K562 (cell line): ENCODE measurements at regions not wholly inside any gene's neighbourhood (a gene's known extent, or its start where the extent isn't known, plus 50 kb on each side); places are given as distances from the start of the nearest gene placed in this dataset.

Source experiments
- ATAC-seq: fragments of 200-7000 bp; cut with Tn5 transposase; 3 replicates; pipeline ENCODE4 v1.9.1; 2020; ENCODE audit warnings: moderate library complexity
- BruUV-seq: library from RNA; stranded (reverse); fragments of 400-500 nt; replicated peaks from 2 replicates; lab custom pipeline; 2021; lab: Mats Ljungman, UMichigan
- CTCF ChIA-PET: fragments of 300-600 bp; formaldehyde crosslinking; extraction: SDS; loops from one replicate; lab custom pipeline; 2021; ENCODE audit warnings: low intra/inter-chr PET ratio; lab: Yijun Ruan, JAX
- POLR2A ChIA-PET: fragments of 300-600, 350-650 bp; sonication (Branson Sonifier 250); formaldehyde crosslinking; extraction: SDS; loops from one replicate; lab custom pipeline; 2021; ENCODE audit warnings: antibody characterized with exemption, inconsistent platforms; lab: Yijun Ruan, JAX
- DNase-seq, 4 experiments: peaks; one replicate each; pipeline versions ENCODE4 v3.0.0 to v3.0.0-alpha.2; 2011 to 2018; ENCODE audit warnings: low spot score in 3 of 4, mixed read lengths in 3 of 4; ENCODE audit errors: extremely low read depth in 1 of 4
- FAIRE-seq: peaks from 2 replicates; lab custom pipeline; 2011; peaks lifted over from hg19 to GRCh38; lab: Jason Lieb, UNC
- H2AFZ ChIP-seq: 2 replicates; pipeline ENCODE4 v1.6.0; 2011; ENCODE audit warnings: low read depth, low read length, control low read depth, inconsistent platforms
- H3K27ac ChIP-seq: fragments of 200-600 bp; 3 replicates; pipeline ENCODE4 v1.8.0; 2011; ENCODE audit warnings: low read depth, mild to moderate bottlenecking, control low read depth, inconsistent platforms, low read length, moderate library complexity, mixed read lengths; ENCODE audit errors: extremely low read depth
- H3K27me3 ChIP-seq, 2 experiments: fragments of 300-600 bp in 1 of 2; 2 replicates in 1 of 2; 3 replicates in 1 of 2; pipeline versions ENCODE4 v1.6.0 to v1.8.0; 2011; ENCODE audit warnings: inconsistent platforms in 2 of 2, low read length in 2 of 2, mild to moderate bottlenecking in 1 of 2, mixed read lengths in 1 of 2, moderate library complexity in 1 of 2; ENCODE audit not compliant: control insufficient read depth in 2 of 2, insufficient read depth in 2 of 2
- H3K36me3 ChIP-seq: fragments of 300-600 bp; 3 replicates; pipeline ENCODE4 v1.8.0; 2011; ENCODE audit warnings: mild to moderate bottlenecking, low read length, inconsistent platforms; ENCODE audit not compliant: control insufficient read depth, insufficient read depth
- H3K4me1 ChIP-seq, 2 experiments: fragments of 200-600 bp in 1 of 2; replicated peaks in 1 of 2; 2 replicates in 1 of 2; 3 replicates in 1 of 2; pipeline versions ENCODE4 v1.5.1 to v1.8.0; 2011; ENCODE audit warnings: inconsistent platforms in 2 of 2, low read length in 2 of 2, mild to moderate bottlenecking in 1 of 2, mixed read lengths in 1 of 2, moderate library complexity in 1 of 2; ENCODE audit not compliant: control insufficient read depth in 2 of 2, insufficient read depth in 2 of 2
- H3K4me2 ChIP-seq: 2 replicates; pipeline ENCODE4 v1.6.1; 2011; ENCODE audit warnings: low read length, control low read depth, inconsistent platforms, mixed read lengths; ENCODE audit not compliant: insufficient read depth
- H3K4me3 ChIP-seq: fragments of 200-600 bp; sonication (generic), shearing (Covaris generic); 2 replicates; pipeline ENCODE4 v1.5.1; 2016; ENCODE audit warnings: control low read depth, inconsistent platforms
- H3K79me2 ChIP-seq: fragments of 200-600 bp; 3 replicates; pipeline ENCODE4 v1.8.0; 2011; ENCODE audit warnings: low read length, inconsistent platforms; ENCODE audit not compliant: control insufficient read depth, insufficient read depth
- H3K9ac ChIP-seq, 2 experiments: 2 replicates each; pipeline versions ENCODE4 v1.6.0 to v1.6.1; 2011; ENCODE audit warnings: low read depth in 2 of 2, low read length in 2 of 2, control low read depth in 1 of 2, inconsistent platforms in 1 of 2, mild to moderate bottlenecking in 1 of 2, mixed read lengths in 1 of 2; ENCODE audit not compliant: insufficient read depth in 1 of 2
- H3K9me1 ChIP-seq: one replicate; pipeline ENCODE4 v1.6.0; 2011; ENCODE audit warnings: inconsistent platforms, mild to moderate bottlenecking, low read length, moderate library complexity; ENCODE audit not compliant: control insufficient read depth, insufficient read depth
- H3K9me3 ChIP-seq: replicated peaks from 2 replicates; pipeline ENCODE4 v1.5.1; 2011; ENCODE audit warnings: low read depth, low read length, inconsistent platforms; ENCODE audit not compliant: control insufficient read depth, insufficient read depth
- H4K20me1 ChIP-seq: replicated peaks from 2 replicates; pipeline ENCODE4 v1.6.1; 2011; ENCODE audit warnings: low read length, inconsistent platforms, mixed read lengths; ENCODE audit not compliant: control insufficient read depth, insufficient read depth
- CHCHD3 ChIP-seq: fragments of 250-450 bp; sonication (Bioruptor Pico); IDR thresholded peaks from 2 replicates; pipeline ENCODE4 v2.1.2; 2022; ENCODE audit warnings: mild to moderate bottlenecking
- DDX20 ChIP-seq: fragments of 450-650 bp; IDR thresholded peaks from 2 replicates; pipeline ENCODE4 v1.6.1; 2016; ENCODE audit warnings: missing genetic modification characterization, low read depth, mild to moderate bottlenecking, missing compliant biosample characterization, moderate library complexity
- GATA2 ChIP-seq: sonication (generic); formaldehyde crosslinking; IDR thresholded peaks from 2 replicates; pipeline ENCODE4 v1.4.0; 2020; ENCODE audit warnings: mild to moderate bottlenecking, missing genetic modification reagents
- GATAD2A ChIP-seq: fragments of 450-650 bp; IDR thresholded peaks from 2 replicates; pipeline ENCODE4 v1.6.1; 2017
- POLR3A ChIP-seq: IDR thresholded peaks from 2 replicates; pipeline ENCODE4 v1.6.1; 2011; ENCODE audit warnings: borderline replicate concordance, mild to moderate bottlenecking, moderate library complexity; ENCODE audit not compliant: insufficient read length, insufficient read depth; ENCODE audit errors: extremely low read depth
- SRSF3 ChIP-seq: fragments of 200-400 bp; formaldehyde crosslinking; IDR thresholded peaks from 2 replicates; pipeline ENCODE4 v1.6.1; 2016; ENCODE audit warnings: mild to moderate bottlenecking, low read length, moderate library complexity; ENCODE audit not compliant: insufficient read depth
- STAG1 ChIP-seq: sonication (generic); formaldehyde crosslinking; IDR thresholded peaks from 2 replicates; pipeline ENCODE4 v1.5.0; 2020; ENCODE audit warnings: missing genetic modification reagents, borderline replicate concordance
- TFAM ChIP-seq: fragments of 250-450 bp; sonication (Bioruptor Pico); conservative IDR thresholded peaks from 2 replicates; pipeline ENCODE4 v1.5.0; 2021; ENCODE audit warnings: mild to moderate bottlenecking, moderate library complexity
- ZNF263 ChIP-seq: sonication (generic); formaldehyde crosslinking; IDR thresholded peaks from 2 replicates; pipeline ENCODE4 v1.8.0; 2022; ENCODE audit warnings: mild to moderate bottlenecking, missing genetic modification reagents, borderline replicate concordance
- ZNF274 ChIP-seq: IDR thresholded peaks from 2 replicates; pipeline ENCODE4 v1.6.1; 2011; ENCODE audit warnings: low read depth, mild to moderate bottlenecking, low read length, moderate library complexity, borderline replicate concordance
- ZNF589 ChIP-seq: fragments of 200-800 bp; sonication (Bioruptor generic); IDR thresholded peaks from 2 replicates; pipeline ENCODE4 v1.6.1; 2016; ENCODE audit warnings: low read depth, missing genetic modification characterization, missing compliant biosample characterization
- WGBS: fragments of 100-300 bp; shearing (Covaris generic); methylation state at CpG from one replicate; pipeline ENCODE4 v1.1.6; 2016; ENCODE audit warnings: low coverage, mixed read lengths; ENCODE audit not compliant: insufficient coverage; ENCODE audit errors: missing lambda C conversion rate; 5-methylcytosine and 5-hydroxymethylcytosine counted together
- in situ Hi-C: fragments of 300-500 bp; cut with MboI; formaldehyde crosslinking; loops from 4 replicates; pipeline ENCODE4 v1.15.0; 2018; ENCODE audit warnings: inconsistent platforms, mixed read lengths
- intact Hi-C: fragments of 100-400 bp; cut with micrococcal nuclease; formaldehyde crosslinking; loops from 2 replicates; pipeline ENCODE4 v1.14.2; 2022
- TF ChIP-seq, protein P1 (sequence below), 2 experiments: fragments of 450-650 bp; conservative IDR thresholded peaks; 2 replicates each; pipeline ENCODE4 v1.6.1; 2017; ENCODE audit warnings: mild to moderate bottlenecking in 2 of 2, moderate library complexity in 2 of 2
- TF ChIP-seq, protein P2 (sequence below), 2 experiments: IDR thresholded peaks in 1 of 2; conservative IDR thresholded peaks in 1 of 2; 2 replicates each; pipeline ENCODE4 v1.6.1; 2016; ENCODE audit warnings: low read depth in 2 of 2, mild to moderate bottlenecking in 1 of 2, missing compliant biosample characterization in 1 of 2, missing genetic modification characterization in 1 of 2, moderate library complexity in 1 of 2
- TF ChIP-seq, protein P3 (sequence below): fragments of 250-450 bp; sonication (Bioruptor Pico); IDR thresholded peaks from 2 replicates; pipeline ENCODE4 v1.4.0; 2020; ENCODE audit warnings: borderline replicate concordance

DNA sequence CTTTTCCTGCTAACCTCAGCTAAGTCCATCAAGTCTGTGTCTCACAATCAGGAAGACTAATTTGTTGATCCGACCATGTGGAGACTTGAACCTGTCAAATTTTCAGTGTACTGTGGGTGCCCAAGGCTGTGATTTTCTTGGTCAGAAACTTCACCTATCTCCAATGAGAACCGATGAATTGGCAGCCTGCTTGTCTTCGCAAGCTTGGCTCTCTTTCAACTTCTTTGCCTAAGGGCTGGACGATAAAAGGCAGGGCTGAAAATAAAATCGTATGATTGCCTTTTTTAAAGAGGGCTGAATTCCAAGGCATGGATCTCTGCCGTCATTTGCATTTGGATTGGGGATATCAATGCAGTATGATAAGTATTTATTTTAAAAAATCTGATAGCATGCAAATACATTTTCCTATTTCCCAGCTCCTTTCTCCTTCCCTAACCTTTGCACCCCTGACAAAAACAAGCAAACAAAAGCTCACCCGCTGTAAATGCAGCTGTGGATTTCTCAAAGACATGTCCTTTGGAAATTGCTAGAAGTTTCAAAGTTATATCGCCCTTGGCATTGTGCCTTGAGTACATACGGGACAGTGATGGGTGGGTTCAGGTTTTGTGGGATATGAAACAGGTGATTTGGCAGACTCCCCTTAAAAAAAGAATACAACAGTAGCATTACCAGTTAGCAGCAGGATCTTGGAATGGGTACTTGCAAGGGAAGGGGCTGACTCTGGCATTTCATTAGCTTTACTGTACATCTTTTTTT is 80.6 kb downstream of the NPTX2 start (continued):
- TF ChIP-seq STAG1 (CRISPR knock-in tag) (no peak), SRSF3 (no peak), GATAD2A (no peak)

DNA sequence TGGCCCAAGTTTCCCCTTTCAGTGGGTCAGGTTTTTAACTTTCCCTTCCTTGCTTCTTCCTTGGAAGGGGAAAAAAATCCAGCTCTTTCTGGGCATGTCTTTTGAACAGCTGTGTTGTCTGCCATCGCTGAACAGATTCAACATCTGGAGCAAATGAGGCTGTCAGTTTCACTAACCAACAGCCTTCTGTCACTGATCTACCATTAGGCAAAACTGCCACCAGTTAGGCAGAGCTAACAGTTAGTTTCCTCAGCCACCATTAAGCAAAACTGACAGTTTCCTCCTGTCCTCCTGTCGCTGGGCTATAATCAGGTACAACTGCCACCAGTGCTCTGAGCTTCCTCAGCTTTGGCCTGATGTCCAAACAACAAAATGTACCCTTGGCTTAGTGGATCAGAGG is 81.9 kb downstream of the NPTX2 start:
- H3K9me1 ChIP-seq, result no peaks in the 10 kb centered on the region
- H3K79me2 ChIP-seq, result no peaks in the 10 kb centered on the region
- peaks cover 9 to 33% of the 10 kb centered on the region in 2 experiments for H3K27me3 ChIP-seq
- intact Hi-C loops (no loop called here), in situ Hi-C loops (no loop called here)
- no peak for ATAC-seq
- no peak overlapping the region for H3K4me2 ChIP-seq
- no peaks in the 10 kb centered on the region for H4K20me1 ChIP-seq
- H3K4me1 ChIP-seq, result no peaks in the 10 kb centered on the region
- BruUV-seq, result no TSS peak
- H2AFZ ChIP-seq, result no peak overlapping the region
- H3K4me3 ChIP-seq, result no peak overlapping the region
- no peak overlapping the region for H3K9ac ChIP-seq
- no peaks in the 10 kb centered on the region; the same call in 1 of the 2 replicates for H3K9me3 ChIP-seq
- POLR2A ChIA-PET, result no interaction called here
- WGBS, result 5% methylated on average over 2 of the region's 2 CpGs
- CTCF ChIA-PET, result interaction anchor here (0.7 kb wide), 1 partner anchor 74 kb away, joined by 3 read pairs; no protein-coding TSS in a partner anchor
- no peak for DNase-seq
- no peaks in the 10 kb centered on the region for H3K36me3 ChIP-seq
- no peak for FAIRE-seq
- H3K27ac ChIP-seq, result no peak overlapping the region
- TF ChIP-seq GATA2 (no peak), TFAM (CRISPR knock-in tag) (no peak), ZNF274 (no peak), ZNF589 (CRISPR knock-in tag) (no peak), ZNF263 (CRISPR knock-in tag) (no peak), POLR3A (no peak), DDX20 (tag) (no peak), CHCHD3 (CRISPR knock-in tag) (no peak)
- TF ChIP-seq, protein P1, sequence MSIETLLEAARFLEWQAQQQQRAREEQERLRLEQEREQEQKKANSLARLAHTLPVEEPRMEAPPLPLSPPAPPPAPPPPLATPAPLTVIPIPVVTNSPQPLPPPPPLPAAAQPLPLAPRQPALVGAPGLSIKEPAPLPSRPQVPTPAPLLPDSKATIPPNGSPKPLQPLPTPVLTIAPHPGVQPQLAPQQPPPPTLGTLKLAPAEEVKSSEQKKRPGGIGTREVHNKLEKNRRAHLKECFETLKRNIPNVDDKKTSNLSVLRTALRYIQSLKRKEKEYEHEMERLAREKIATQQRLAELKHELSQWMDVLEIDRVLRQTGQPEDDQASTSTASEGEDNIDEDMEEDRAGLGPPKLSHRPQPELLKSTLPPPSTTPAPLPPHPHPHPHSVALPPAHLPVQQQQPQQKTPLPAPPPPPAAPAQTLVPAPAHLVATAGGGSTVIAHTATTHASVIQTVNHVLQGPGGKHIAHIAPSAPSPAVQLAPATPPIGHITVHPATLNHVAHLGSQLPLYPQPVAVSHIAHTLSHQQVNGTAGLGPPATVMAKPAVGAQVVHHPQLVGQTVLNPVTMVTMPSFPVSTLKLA (conservative IDR thresholded peaks at IDR 0.05), result no peak
- TF ChIP-seq, protein P2, sequence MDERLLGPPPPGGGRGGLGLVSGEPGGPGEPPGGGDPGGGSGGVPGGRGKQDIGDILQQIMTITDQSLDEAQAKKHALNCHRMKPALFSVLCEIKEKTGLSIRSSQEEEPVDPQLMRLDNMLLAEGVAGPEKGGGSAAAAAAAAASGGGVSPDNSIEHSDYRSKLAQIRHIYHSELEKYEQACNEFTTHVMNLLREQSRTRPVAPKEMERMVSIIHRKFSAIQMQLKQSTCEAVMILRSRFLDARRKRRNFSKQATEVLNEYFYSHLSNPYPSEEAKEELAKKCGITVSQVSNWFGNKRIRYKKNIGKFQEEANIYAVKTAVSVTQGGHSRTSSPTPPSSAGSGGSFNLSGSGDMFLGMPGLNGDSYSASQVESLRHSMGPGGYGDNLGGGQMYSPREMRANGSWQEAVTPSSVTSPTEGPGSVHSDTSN (CRISPR knock-in tag; IDR thresholded peaks at IDR 0.05; ENCODE audit: low read depth), result no peak
- TF ChIP-seq, protein P2 (tag; conservative IDR thresholded peaks at IDR 0.05; ENCODE audit: low read depth), result no peak
- TF ChIP-seq, protein P3, sequence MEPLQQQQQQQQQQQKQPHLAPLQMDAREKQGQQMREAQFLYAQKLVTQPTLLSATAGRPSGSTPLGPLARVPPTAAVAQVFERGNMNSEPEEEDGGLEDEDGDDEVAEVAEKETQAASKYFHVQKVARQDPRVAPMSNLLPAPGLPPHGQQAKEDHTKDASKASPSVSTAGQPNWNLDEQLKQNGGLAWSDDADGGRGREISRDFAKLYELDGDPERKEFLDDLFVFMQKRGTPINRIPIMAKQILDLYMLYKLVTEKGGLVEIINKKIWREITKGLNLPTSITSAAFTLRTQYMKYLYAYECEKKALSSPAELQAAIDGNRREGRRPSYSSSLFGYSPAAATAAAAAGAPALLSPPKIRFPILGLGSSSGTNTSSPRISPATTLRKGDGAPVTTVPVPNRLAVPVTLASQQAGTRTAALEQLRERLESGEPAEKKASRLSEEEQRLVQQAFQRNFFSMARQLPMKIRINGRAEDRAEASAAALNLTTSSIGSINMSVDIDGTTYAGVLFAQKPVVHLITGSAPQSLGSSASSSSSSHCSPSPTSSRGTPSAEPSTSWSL (CRISPR knock-in tag), result no peak
